Fibroblast of lung (primary cell): ENCODE measurements at regions not wholly inside any gene's neighbourhood (a gene's known extent, or its start where the extent isn't known, plus 50 kb on each side); places are given as distances from the start of the nearest gene placed in this dataset.

Experiments
- DNase-seq, 2 donors: peaks; one replicate each; pipeline versions ENCODE4 v3.0.0 to v3.0.0-alpha.2; 2010; ENCODE audit warnings: low read depth in 2 of 2
- H2AFZ ChIP-seq: 2 replicates; pipeline ENCODE4 v1.5.1; 2012; ENCODE audit warnings: low read length, control low read depth, inconsistent platforms
- H3K27ac ChIP-seq: 2 replicates; pipeline ENCODE4 v1.5.1; 2011; ENCODE audit warnings: low read length, control low read depth; ENCODE audit not compliant: insufficient read depth
- H3K27me3 ChIP-seq: 2 replicates; pipeline ENCODE4 v1.5.1; 2011; ENCODE audit warnings: mild to moderate bottlenecking, low read length; ENCODE audit not compliant: control insufficient read depth, insufficient read depth
- H3K36me3 ChIP-seq: 2 replicates; pipeline ENCODE4 v1.5.1; 2011; ENCODE audit warnings: low read length; ENCODE audit not compliant: control insufficient read depth, insufficient read depth
- H3K4me1 ChIP-seq: 2 replicates; pipeline ENCODE4 v1.5.1; 2011; ENCODE audit warnings: low read length; ENCODE audit not compliant: control insufficient read depth, insufficient read depth; ENCODE audit errors: extremely low read depth
- H3K4me2 ChIP-seq: 2 replicates; pipeline ENCODE4 v1.5.1; 2011; ENCODE audit warnings: low read length, control low read depth; ENCODE audit not compliant: insufficient read depth; ENCODE audit errors: extremely low read depth
- H3K4me3 ChIP-seq, 4 experiments: fragments of 200-600 bp in 1 of 4; sonication (generic) in 1 of 4; replicated peaks in 1 of 4; 2 replicates each; pipeline ENCODE4 v1.5.1; 2011 to 2016; ENCODE audit warnings: low read length in 4 of 4, low read depth in 3 of 4, mild to moderate bottlenecking in 3 of 4, control low read depth in 2 of 4, inconsistent platforms in 1 of 4, mixed read lengths in 1 of 4; ENCODE audit not compliant: insufficient read depth in 1 of 4; ENCODE audit errors: control extremely low read depth in 1 of 4
- H3K79me2 ChIP-seq: 2 replicates; pipeline ENCODE4 v1.5.1; 2012; ENCODE audit warnings: mild to moderate bottlenecking, low read length, inconsistent platforms; ENCODE audit not compliant: control insufficient read depth, insufficient read depth
- H3K9ac ChIP-seq: 2 replicates; pipeline ENCODE4 v1.5.1; 2011; ENCODE audit warnings: mild to moderate bottlenecking, low read length, control low read depth; ENCODE audit not compliant: insufficient read depth
- H3K9me3 ChIP-seq: 2 replicates; pipeline ENCODE4 v1.5.1; 2012; ENCODE audit warnings: low read depth, low read length; ENCODE audit not compliant: control insufficient read depth, insufficient read depth
- H4K20me1 ChIP-seq: 2 replicates; pipeline ENCODE4 v1.5.1; 2011; ENCODE audit warnings: low read length; ENCODE audit not compliant: control insufficient read depth, insufficient read depth; ENCODE audit errors: extremely low read depth
- EZH2 ChIP-seq: IDR thresholded peaks from 2 replicates; pipeline ENCODE4 v1.5.1; 2012; ENCODE audit warnings: low read length, control low read depth, mild to moderate bottlenecking; ENCODE audit errors: missing control alignments
- TF ChIP-seq, protein P1 (sequence below), 2 donors: IDR thresholded peaks in 1 of 2; conservative IDR thresholded peaks in 1 of 2; 1 replicate in 1 of 2; 2 replicates in 1 of 2; pipeline ENCODE4 v1.5.1; 2011 to 2012; ENCODE audit warnings: low read length in 2 of 2, control low read depth in 1 of 2, inconsistent platforms in 1 of 2, low read depth in 1 of 2, mild to moderate bottlenecking in 1 of 2

DNA sequence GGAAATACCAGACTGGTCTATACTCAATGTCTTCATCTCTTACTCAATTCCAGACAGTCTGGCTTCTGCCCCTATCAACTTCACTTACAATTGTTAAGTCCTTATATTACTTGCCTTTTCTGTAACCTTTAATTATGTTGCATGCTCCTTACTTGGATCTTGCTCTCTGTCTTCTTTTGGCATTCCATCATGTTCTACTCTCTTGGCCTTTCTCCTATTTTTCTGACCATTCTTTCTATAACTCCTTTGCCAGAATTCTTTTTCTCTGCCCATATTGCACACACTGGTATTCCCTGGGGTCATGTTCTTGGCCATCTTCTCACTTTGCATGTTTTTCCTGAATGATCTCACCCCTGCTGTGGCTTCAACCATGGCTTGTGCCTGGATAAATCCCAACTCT, 209.8 kb upstream of the ZNF462 start:
- Histone ChIP-seq H3K9me3 (no peaks in the 10 kb centered on the region), H3K4me3 (no peak overlapping the region), H3K36me3 (no peaks in the 10 kb centered on the region), H3K27me3 (no peaks in the 10 kb centered on the region), H3K4me2 (no peak overlapping the region), H3K4me1 (no peaks in the 10 kb centered on the region), H4K20me1 (no peaks in the 10 kb centered on the region), H3K9ac (no peak overlapping the region), H3K27ac (no peak overlapping the region), H2AFZ (no peak overlapping the region), H3K79me2 (no peaks in the 10 kb centered on the region)
- DNase-seq = no peak
- TF ChIP-seq EZH2 = no peak

DNA sequence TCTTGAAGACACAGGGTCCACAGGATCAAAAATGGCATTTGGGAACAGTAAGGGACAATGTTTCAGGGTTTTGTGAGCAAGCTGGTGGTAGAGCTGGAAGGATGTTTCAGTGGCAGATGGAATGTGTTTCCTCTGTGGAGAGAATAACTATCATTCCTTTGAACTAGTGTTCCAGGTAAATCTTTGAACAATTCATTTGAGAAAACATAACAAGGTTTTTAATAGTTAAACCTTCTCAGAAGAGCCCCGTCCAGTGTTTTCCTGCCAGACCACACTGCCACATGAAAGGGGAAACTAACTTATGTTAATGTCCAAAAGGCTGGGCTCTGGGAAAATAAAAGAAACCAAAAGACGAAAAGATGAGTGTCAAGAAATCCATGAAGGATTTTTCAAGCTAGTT, 207.0 kb upstream of the ZNF462 start:
- H3K79me2 ChIP-seq = no peaks in the 10 kb centered on the region
- H3K36me3 ChIP-seq = no peaks in the 10 kb centered on the region
- no peaks in the 10 kb centered on the region for H3K4me1 ChIP-seq
- H3K4me2 ChIP-seq = no peak overlapping the region
- no peak for DNase-seq
- no peak overlapping the region for H3K27ac ChIP-seq
- H3K9ac ChIP-seq = no peak overlapping the region
- H3K27me3 ChIP-seq = no peaks in the 10 kb centered on the region
- no peaks in the 10 kb centered on the region for H4K20me1 ChIP-seq
- no peak for TF ChIP-seq EZH2
- TF ChIP-seq, protein P1, sequence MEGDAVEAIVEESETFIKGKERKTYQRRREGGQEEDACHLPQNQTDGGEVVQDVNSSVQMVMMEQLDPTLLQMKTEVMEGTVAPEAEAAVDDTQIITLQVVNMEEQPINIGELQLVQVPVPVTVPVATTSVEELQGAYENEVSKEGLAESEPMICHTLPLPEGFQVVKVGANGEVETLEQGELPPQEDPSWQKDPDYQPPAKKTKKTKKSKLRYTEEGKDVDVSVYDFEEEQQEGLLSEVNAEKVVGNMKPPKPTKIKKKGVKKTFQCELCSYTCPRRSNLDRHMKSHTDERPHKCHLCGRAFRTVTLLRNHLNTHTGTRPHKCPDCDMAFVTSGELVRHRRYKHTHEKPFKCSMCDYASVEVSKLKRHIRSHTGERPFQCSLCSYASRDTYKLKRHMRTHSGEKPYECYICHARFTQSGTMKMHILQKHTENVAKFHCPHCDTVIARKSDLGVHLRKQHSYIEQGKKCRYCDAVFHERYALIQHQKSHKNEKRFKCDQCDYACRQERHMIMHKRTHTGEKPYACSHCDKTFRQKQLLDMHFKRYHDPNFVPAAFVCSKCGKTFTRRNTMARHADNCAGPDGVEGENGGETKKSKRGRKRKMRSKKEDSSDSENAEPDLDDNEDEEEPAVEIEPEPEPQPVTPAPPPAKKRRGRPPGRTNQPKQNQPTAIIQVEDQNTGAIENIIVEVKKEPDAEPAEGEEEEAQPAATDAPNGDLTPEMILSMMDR (conservative IDR thresholded peaks at IDR 0.05 in 1 of 2, IDR thresholded peaks at IDR 0.05 in 1 of 2; ENCODE audit: low read depth in 1 of 2, low read length in 2 of 2) = no peak
- no peak overlapping the region for H2AFZ ChIP-seq
- H3K9me3 ChIP-seq = no peaks in the 10 kb centered on the region
- no peak overlapping the region for H3K4me3 ChIP-seq

DNA sequence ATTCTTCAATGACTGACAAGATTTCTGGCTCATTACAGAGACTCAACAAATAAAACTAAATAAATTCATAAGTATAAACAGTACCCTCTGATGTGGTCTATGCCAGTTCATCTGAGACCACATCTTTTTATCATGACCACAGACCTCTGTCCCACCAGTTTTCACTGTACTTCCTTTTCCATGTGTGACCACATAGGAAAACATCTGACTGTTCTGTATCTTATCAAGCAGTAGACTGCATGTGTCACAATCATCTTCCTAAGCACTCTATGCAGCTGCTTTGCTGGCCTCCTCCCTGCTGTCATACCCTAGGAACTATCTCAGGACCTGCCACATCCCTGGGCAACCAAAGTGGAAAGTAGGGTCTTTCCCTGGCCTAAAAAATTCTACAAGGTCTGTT, 205.0 kb upstream of the ZNF462 start:
- TF ChIP-seq EZH2 = no peak
- TF ChIP-seq, protein P1 (conservative IDR thresholded peaks at IDR 0.05 in 1 of 2, IDR thresholded peaks at IDR 0.05 in 1 of 2; ENCODE audit: low read depth in 1 of 2, low read length in 2 of 2) = no peak
- H3K4me1 ChIP-seq = no peaks in the 10 kb centered on the region
- H3K9ac ChIP-seq = no peak overlapping the region
- no peaks in the 10 kb centered on the region for H3K36me3 ChIP-seq
- H3K27me3 ChIP-seq = no peaks in the 10 kb centered on the region
- no peak for DNase-seq
- no peaks in the 10 kb centered on the region for H4K20me1 ChIP-seq
- no peak overlapping the region for H3K4me3 ChIP-seq
- H2AFZ ChIP-seq = no peak overlapping the region
- H3K79me2 ChIP-seq = no peaks in the 10 kb centered on the region
- H3K9me3 ChIP-seq = no peaks in the 10 kb centered on the region
- H3K27ac ChIP-seq = no peak overlapping the region
- no peak overlapping the region for H3K4me2 ChIP-seq
